Coronary artery (tissue), 2 donors: ENCODE measurements at regions not wholly inside any gene's neighbourhood (a gene's known extent, or its start where the extent isn't known, plus 50 kb on each side); places are given as distances from the start of the nearest gene placed in this dataset.
"Not testable (repeated sequence)": the region's sequence is repeated elsewhere in the genome, so short reads cannot be mapped to it uniquely, and the experiment has no call there.

Source experiments
- DNase-seq: peaks from one replicate; pipeline ENCODE4 v3.0.0-alpha.2; 2017; ENCODE audit warnings: low spot score
- H3K27ac ChIP-seq, 2 donors: fragments of 200-600 bp; sonication (generic); one replicate each; pipeline ENCODE4 v1.5.1; 2016 to 2019
- H3K4me3 ChIP-seq: fragments of 200-600 bp; sonication (generic); 2 replicates; pipeline ENCODE4 v1.5.1; 2016; ENCODE audit warnings: mild to moderate bottlenecking, moderate library complexity
- TF ChIP-seq, protein P1 (sequence below): fragments of 200-600 bp; sonication (generic); IDR thresholded peaks from one replicate; pipeline ENCODE4 v1.5.1; 2019; ENCODE audit warnings: antibody characterized with exemption

GRCh38 chr1:855202-855981, 68.3 kb upstream of the SAMD11 start:
- DNase-seq: peak; percentile 41
- not testable (repeated sequence) for H3K27ac ChIP-seq, H3K4me3 ChIP-seq

GRCh38 chr1:856541-857057, 67.1 kb upstream of the SAMD11 start:
- H3K4me3 ChIP-seq, H3K27ac ChIP-seq: not testable (repeated sequence)
- DNase-seq: peak; percentile 38

- not testable (repeated sequence) for H3K27ac ChIP-seq, DNase-seq
Measured at GRCh38 chr1:857926-858648, 65.6 kb upstream of the SAMD11 start.

DNA sequence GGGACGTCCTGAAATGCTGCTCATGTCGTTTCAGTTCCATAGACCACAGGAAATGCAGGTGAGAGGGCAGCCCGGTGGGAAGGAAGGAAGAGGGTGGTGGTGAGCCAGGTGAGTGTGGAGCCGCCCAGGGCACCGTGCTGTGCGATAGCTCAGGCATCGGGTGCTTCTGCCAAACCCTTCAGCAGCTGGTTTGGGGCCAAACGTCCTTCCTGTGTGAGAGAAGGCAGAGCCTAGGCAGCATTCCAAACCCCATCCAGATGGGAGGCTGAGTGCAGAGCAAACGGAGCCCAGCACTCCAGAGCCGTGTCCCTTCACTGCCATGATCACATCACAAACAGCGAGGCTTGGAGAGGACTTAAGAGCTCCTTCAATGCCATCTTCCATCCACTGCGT, 65.1 kb upstream of the SAMD11 start:
- peak overlapping the region; percentile 7 for H3K4me3 ChIP-seq
- DNase-seq, H3K27ac ChIP-seq: not testable (repeated sequence)

More at GRCh38 chr1:857926-858648, 65.6 kb upstream of the SAMD11 start:
- H3K4me3 ChIP-seq: peak overlapping the region; percentile 7

GRCh38 chr1:860941-861340, 62.8 kb upstream of the SAMD11 start:
- H3K27ac ChIP-seq, DNase-seq: not testable (repeated sequence)

GRCh38 chr1:861714-862113, 62.0 kb upstream of the SAMD11 start:
- Histone ChIP-seq H3K27ac (no peak overlapping the region), H3K4me3 (no peak overlapping the region)
- DNase-seq: no peak
- TF ChIP-seq, protein P1, sequence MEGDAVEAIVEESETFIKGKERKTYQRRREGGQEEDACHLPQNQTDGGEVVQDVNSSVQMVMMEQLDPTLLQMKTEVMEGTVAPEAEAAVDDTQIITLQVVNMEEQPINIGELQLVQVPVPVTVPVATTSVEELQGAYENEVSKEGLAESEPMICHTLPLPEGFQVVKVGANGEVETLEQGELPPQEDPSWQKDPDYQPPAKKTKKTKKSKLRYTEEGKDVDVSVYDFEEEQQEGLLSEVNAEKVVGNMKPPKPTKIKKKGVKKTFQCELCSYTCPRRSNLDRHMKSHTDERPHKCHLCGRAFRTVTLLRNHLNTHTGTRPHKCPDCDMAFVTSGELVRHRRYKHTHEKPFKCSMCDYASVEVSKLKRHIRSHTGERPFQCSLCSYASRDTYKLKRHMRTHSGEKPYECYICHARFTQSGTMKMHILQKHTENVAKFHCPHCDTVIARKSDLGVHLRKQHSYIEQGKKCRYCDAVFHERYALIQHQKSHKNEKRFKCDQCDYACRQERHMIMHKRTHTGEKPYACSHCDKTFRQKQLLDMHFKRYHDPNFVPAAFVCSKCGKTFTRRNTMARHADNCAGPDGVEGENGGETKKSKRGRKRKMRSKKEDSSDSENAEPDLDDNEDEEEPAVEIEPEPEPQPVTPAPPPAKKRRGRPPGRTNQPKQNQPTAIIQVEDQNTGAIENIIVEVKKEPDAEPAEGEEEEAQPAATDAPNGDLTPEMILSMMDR: no peak

More at GRCh38 chr1:860941-861340, 62.8 kb upstream of the SAMD11 start:
- not testable (repeated sequence) for H3K4me3 ChIP-seq

DNA sequence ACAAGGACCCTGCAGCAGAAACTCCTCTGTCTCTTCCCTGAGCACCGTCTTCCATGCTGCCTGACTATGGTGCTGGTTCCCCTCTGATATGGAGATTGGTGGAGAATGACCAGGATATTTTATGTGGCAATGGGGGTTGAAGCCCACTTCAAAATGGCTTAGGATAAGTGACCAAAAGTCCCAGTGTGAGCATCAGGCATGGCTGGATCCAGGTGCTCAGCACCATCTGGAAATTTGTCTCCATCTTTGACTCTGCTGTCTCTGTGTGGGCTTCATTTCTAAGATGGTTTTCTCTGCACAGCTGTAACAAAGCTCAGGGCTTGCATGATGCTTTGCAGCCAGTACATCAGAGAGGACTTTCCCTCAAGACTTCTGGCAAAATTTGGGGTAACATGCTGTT, 61.1 kb upstream of the SAMD11 start:
- not testable (repeated sequence) for H3K27ac ChIP-seq, DNase-seq, H3K4me3 ChIP-seq

DNA sequence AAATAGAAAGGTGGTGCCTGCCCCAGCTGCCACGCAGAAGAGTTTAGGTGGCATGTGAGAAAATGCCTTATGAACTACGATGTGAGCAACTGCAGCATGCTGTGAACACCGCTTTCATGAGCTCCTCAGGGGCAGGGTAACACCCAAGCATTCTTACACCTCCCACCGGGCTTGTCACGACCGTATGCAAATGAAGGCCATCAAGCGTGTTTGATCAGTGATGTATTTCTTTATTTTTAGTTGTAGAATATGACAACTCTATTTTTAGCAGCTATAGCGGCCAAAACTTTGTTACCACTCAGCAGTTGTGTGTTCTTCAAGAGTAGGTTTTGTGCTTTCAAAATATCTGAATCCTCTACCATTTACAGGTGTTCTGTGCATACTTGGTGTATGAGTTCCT, 58.1 kb upstream of the SAMD11 start:
- H3K27ac ChIP-seq, H3K4me3 ChIP-seq, DNase-seq: not testable (repeated sequence)

- TF ChIP-seq, protein P1: no peak
- no peak overlapping the region for H3K27ac ChIP-seq
- no peak overlapping the region for H3K4me3 ChIP-seq
- DNase-seq: no peak
Measured at GRCh38 chr1:866095-866494, 57.6 kb upstream of the SAMD11 start.

- H3K27ac ChIP-seq, H3K4me3 ChIP-seq, DNase-seq: not testable (repeated sequence)
Measured at GRCh38 chr1:866631-867299, 57.0 kb upstream of the SAMD11 start.

DNA sequence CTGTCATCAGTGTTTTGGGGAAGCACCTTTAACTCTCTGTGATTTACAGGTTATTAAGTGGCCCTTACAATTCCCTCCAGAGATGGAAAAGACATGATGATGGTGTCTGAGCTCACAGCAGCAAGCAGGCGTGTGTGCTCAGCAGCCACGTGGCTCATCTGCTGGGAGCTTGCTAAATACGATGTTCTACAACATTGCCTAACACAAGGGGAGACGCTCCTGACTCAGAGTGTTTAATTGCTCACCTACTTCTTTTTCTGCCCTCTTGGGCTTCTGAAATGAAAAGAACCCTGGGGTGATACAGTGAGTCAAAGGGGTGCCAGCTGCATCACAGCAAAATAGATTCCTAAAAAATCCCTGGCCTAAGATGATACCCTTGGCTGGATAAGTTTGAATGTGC, 56.2 kb upstream of the SAMD11 start:
- not testable (repeated sequence) for DNase-seq, H3K27ac ChIP-seq, H3K4me3 ChIP-seq
